ENCODE measurements at regions not wholly inside any gene's neighbourhood (a gene's known extent, or its start where the extent isn't known, plus 50 kb on each side); places are given as distances from the start of the nearest gene placed in this dataset.
"Not testable (repeated sequence)": the region's sequence is repeated elsewhere in the genome, so short reads cannot be mapped to it uniquely, and the experiment has no call there.

DNA sequence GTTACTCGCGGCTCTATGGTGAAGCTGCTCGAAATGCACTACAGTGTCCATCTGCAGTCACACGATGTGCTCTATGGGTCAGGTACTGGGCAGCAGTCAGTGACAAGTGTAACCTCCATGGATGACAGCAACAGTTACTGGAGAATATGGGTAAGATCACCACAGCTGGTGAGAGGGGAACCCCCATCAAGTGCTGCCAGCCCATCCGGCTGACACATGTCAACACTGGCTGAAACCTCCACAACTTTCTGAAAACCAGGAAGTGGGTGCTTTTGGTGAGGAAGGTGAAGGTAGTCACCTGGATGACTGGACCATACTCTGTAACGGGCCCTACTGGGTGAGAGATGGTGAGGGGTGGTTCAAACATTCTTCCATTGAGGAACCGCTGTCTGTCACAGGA lies 87.4 kb upstream of the C15orf39 start:
- ATAC-seq (ENCODE audit: low read depth), result no peak
- H3K9me3 ChIP-seq (ENCODE audit: severe bottlenecking), result no peaks in the 10 kb centered on the region
- TF ChIP-seq, protein P1, sequence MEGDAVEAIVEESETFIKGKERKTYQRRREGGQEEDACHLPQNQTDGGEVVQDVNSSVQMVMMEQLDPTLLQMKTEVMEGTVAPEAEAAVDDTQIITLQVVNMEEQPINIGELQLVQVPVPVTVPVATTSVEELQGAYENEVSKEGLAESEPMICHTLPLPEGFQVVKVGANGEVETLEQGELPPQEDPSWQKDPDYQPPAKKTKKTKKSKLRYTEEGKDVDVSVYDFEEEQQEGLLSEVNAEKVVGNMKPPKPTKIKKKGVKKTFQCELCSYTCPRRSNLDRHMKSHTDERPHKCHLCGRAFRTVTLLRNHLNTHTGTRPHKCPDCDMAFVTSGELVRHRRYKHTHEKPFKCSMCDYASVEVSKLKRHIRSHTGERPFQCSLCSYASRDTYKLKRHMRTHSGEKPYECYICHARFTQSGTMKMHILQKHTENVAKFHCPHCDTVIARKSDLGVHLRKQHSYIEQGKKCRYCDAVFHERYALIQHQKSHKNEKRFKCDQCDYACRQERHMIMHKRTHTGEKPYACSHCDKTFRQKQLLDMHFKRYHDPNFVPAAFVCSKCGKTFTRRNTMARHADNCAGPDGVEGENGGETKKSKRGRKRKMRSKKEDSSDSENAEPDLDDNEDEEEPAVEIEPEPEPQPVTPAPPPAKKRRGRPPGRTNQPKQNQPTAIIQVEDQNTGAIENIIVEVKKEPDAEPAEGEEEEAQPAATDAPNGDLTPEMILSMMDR (IDR thresholded peaks at IDR 0.05; ENCODE audit: poor library complexity, severe bottlenecking), result no peak
- no peaks in the 10 kb centered on the region for H3K36me3 ChIP-seq (ENCODE audit: low read depth)
- DNase-seq (ENCODE audit: low spot score), result no peak
- no peaks in the 10 kb centered on the region for H3K27me3 ChIP-seq (ENCODE audit: insufficient read depth, poor library complexity, severe bottlenecking)
- H3K4me1 ChIP-seq (ENCODE audit: insufficient read depth, poor library complexity, severe bottlenecking), result no peaks in the 10 kb centered on the region
- H3K27ac ChIP-seq (ENCODE audit: poor library complexity, severe bottlenecking), result no peak overlapping the region
- H3K4me3 ChIP-seq (ENCODE audit: severe bottlenecking), result no peak overlapping the region

DNA sequence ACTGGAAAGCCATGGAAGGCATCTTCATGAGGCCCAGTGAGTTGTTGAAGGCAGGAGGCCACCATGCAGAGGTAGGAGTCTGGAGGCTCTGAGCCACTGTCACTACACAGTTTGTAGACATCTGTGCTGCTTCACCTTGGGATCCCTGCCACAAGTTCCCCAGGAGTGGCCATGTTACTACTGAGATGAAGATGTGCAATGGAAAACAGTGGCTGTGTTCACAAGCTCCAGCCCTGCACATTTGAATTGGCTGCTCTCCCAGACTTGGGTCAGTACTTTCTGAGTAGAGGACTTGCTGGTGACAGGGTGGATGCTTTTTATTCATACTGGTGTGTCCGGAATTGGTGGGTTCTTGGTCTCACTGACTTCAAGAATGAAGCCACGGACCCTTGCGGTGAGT lies 86.9 kb upstream of the C15orf39 start:
- ATAC-seq (ENCODE audit: low read depth) (no peak), DNase-seq (ENCODE audit: low spot score) (no peak)
- TF ChIP-seq, protein P1 (IDR thresholded peaks at IDR 0.05; ENCODE audit: poor library complexity, severe bottlenecking), result no peak
- Histone ChIP-seq H3K9me3 (ENCODE audit: severe bottlenecking) (no peaks in the 10 kb centered on the region), H3K4me1 (ENCODE audit: insufficient read depth, poor library complexity, severe bottlenecking) (no peaks in the 10 kb centered on the region), H3K36me3 (ENCODE audit: low read depth) (no peaks in the 10 kb centered on the region), H3K27me3 (ENCODE audit: insufficient read depth, poor library complexity, severe bottlenecking) (no peaks in the 10 kb centered on the region), H3K4me3 (ENCODE audit: severe bottlenecking) (no peak overlapping the region), H3K27ac (ENCODE audit: poor library complexity, severe bottlenecking) (no peak overlapping the region)

DNA sequence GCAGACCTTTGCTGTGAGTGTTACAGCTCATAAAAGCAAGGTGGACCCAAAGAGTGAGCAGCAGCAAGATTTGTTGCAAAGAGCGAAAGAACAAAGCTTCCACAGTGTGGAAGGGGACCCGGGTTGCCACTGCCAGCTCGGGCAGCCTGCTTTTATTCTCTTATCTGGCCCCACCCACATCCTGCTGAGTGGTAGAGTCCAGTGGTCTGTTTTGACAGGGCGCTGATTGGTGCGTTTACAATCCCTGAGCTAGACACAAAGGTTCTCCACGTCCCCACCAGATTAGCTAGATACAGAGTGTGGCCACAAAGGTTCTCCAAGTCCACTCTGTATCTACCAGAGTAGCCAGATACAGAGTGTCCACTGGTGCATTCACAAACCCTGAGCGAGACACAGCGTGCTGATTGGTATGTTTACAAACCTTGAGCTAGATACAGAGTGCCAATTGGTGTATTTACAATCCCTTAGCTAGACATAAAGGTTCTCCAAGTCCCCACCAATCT lies 86.2 kb upstream of the C15orf39 start:
- DNase-seq (ENCODE audit: low spot score); H3K4me1 ChIP-seq (ENCODE audit: insufficient read depth, poor library complexity, severe bottlenecking); H3K4me3 ChIP-seq (ENCODE audit: severe bottlenecking); H3K9me3 ChIP-seq (ENCODE audit: severe bottlenecking); ATAC-seq (ENCODE audit: low read depth); H3K27me3 ChIP-seq (ENCODE audit: insufficient read depth, poor library complexity, severe bottlenecking); H3K36me3 ChIP-seq (ENCODE audit: low read depth); H3K27ac ChIP-seq (ENCODE audit: poor library complexity, severe bottlenecking): not testable (repeated sequence)

DNA sequence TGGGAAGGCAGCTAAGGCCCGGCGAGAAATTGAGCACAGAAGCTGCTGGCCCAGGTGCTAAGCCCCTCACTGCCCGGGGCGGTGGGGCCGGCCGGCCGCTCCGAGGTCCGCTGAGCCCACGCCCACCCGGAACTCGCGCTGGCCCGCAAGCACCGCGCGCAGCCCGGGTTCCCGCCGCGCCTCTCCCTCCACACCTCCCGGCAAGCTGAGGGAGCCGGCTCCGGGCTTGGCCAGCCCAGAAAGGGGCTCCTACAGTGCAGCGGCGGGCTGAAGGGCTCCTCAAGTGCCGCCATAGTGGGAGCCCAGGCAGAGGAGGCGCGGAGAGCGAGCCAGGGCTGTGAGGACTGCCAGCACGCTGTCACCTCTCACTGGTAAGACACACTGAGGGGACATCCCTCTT lies 85.5 kb upstream of the C15orf39 start:
- not testable (repeated sequence) for DNase-seq (ENCODE audit: low spot score); ATAC-seq (ENCODE audit: low read depth); H3K9me3 ChIP-seq (ENCODE audit: severe bottlenecking); H3K27ac ChIP-seq (ENCODE audit: poor library complexity, severe bottlenecking); H3K27me3 ChIP-seq (ENCODE audit: insufficient read depth, poor library complexity, severe bottlenecking); H3K4me1 ChIP-seq (ENCODE audit: insufficient read depth, poor library complexity, severe bottlenecking); H3K36me3 ChIP-seq (ENCODE audit: low read depth); H3K4me3 ChIP-seq (ENCODE audit: severe bottlenecking)

DNA sequence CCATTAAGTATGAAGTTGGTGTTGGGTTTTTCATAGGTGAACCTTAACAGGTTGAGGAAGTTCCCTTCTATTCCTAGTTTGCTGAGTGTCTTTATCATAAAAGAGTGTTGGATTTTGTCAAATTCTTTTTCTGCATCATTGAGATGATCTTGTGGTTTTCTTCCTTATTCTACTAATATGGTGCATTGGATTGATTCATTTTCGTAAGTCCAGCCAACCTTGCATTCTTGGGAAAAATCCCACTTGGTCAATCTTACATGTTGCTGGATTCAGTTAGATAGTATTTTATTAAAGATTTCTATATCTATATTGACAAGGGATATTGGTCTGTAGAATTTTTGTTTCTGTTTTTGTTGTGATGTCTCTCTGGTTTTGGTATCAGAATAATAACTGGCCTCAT lies 83.7 kb upstream of the C15orf39 start:
- no peaks in the 10 kb centered on the region for H3K36me3 ChIP-seq (ENCODE audit: low read depth)
- no peak overlapping the region for H3K27ac ChIP-seq (ENCODE audit: poor library complexity, severe bottlenecking)
- ATAC-seq (ENCODE audit: low read depth) (no peak), DNase-seq (ENCODE audit: low spot score) (no peak)
- no peaks in the 10 kb centered on the region for H3K9me3 ChIP-seq (ENCODE audit: severe bottlenecking)
- H3K4me3 ChIP-seq (ENCODE audit: severe bottlenecking), result no peak overlapping the region
- H3K4me1 ChIP-seq (ENCODE audit: insufficient read depth, poor library complexity, severe bottlenecking), result peaks cover 4% of the 10 kb centered on the region
- TF ChIP-seq, protein P1 (IDR thresholded peaks at IDR 0.05; ENCODE audit: poor library complexity, severe bottlenecking), result no peak
- no peaks in the 10 kb centered on the region for H3K27me3 ChIP-seq (ENCODE audit: insufficient read depth, poor library complexity, severe bottlenecking)

DNA sequence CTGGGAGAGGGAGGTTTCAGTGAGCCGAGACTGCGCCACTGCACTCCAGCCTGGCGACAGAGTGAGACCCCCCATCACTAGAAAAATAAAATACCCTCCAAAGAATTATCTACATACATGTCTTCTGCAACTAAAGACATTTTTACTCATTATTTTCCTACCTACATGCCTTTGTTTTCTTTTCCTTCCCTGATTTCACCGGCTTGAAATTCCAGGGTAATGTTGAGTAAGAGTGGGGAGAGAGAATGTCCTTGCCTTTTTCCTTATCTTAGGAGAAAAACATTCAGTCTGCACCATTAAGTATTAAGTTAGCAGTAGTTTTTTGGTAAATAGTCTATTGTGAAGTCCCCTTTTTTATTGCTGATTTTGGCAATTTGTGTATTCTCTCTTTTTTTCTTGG lies 82.4 kb upstream of the C15orf39 start:
- not testable (repeated sequence) for H3K36me3 ChIP-seq (ENCODE audit: low read depth); H3K27ac ChIP-seq (ENCODE audit: poor library complexity, severe bottlenecking); H3K9me3 ChIP-seq (ENCODE audit: severe bottlenecking); H3K27me3 ChIP-seq (ENCODE audit: insufficient read depth, poor library complexity, severe bottlenecking); ATAC-seq (ENCODE audit: low read depth); DNase-seq (ENCODE audit: low spot score); H3K4me3 ChIP-seq (ENCODE audit: severe bottlenecking)
- H3K4me1 ChIP-seq (ENCODE audit: insufficient read depth, poor library complexity, severe bottlenecking), result peaks cover 12% of the 10 kb centered on the region
